ENCODE measurements at regions not wholly inside any gene's neighbourhood (a gene's known extent, or its start where the extent isn't known, plus 50 kb on each side); places are given as distances from the start of the nearest gene placed in this dataset.

DNA sequence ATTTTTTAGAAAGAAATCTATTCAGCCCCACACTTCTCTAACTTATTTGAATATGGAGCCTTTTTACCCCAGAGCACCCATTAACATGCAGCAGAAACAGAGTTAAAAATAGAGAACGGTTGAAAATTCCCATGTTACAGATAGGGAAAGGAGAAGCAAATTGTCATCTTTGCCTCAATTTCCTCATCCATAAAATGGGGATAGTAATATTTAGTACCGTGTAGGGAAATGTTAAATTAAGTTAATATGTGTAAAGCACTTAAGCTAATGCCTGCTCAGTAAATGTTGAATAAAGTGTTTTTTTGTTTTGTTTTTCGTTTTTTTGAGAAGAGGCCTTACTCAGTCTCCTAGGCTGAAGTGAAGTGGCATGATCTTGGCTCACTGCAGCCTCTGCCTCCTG is 50.3 kb downstream of the NAV1 start:
- no peak for DNase-seq (ENCODE audit: low read depth)

DNA sequence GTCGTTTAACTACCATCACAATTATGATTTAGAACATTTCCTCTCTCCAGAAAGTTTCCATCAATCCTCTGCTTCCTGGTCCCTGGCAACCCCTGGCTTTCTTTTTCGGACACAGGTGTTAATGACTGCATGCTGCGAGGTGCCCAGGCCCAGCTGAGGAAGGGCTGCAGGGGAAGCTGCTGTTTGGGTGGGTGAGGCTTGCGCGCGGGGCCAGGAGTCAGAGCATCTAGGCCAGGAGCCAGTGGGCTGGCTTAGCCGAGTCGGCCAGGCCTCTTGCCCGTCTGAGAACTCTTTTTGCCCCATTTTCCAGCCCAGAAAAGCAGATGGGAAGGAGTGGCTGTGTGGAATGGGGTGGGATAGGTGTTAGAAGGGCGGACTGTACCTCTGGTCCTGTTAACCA is 51.5 kb downstream of the NAV1 start:
- no peak for DNase-seq (ENCODE audit: low read depth)

DNA sequence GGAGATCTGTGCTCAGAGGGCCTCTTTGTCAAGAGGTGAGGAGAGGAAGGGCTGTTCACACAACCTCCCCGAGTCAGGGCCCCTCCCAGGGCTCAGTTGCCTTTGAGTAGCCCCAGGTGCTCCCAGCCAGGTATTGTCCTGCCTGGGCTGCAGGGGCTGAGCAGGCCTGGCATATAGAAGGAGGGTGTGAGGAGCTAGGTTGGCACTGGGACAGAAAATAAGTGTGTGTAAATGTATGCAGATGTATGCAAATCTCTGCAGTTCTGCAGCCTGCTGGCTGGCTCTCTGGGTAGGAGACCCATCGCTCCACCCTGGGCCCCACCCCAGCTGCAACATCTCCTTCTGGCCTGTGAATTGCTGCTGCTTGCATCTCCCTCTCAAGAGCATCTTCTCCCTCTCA is 52.4 kb downstream of the NAV1 start:
- no peak for DNase-seq (ENCODE audit: low read depth)

DNA sequence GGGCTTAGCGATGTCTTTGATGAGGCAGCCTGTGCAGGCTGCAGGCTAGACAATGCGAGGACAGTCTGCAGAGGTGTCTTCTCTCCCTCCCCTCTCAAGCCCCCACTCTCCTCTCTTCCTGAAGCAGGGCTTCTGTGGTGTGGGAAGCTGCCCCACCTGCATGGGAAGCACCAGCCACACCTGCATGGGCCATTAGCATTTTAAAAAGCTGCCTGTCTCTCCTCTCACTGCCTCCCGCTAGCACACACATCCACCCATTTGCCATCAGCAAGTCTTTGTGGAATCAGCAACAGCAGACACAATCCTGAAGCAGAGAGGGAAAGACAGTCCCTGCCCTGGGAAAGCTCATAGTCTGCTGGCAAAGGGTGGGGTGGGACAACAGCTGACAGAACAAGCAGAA is 53.1 kb downstream of the NAV1 start:
- DNase-seq (ENCODE audit: low read depth) = no peak

DNA sequence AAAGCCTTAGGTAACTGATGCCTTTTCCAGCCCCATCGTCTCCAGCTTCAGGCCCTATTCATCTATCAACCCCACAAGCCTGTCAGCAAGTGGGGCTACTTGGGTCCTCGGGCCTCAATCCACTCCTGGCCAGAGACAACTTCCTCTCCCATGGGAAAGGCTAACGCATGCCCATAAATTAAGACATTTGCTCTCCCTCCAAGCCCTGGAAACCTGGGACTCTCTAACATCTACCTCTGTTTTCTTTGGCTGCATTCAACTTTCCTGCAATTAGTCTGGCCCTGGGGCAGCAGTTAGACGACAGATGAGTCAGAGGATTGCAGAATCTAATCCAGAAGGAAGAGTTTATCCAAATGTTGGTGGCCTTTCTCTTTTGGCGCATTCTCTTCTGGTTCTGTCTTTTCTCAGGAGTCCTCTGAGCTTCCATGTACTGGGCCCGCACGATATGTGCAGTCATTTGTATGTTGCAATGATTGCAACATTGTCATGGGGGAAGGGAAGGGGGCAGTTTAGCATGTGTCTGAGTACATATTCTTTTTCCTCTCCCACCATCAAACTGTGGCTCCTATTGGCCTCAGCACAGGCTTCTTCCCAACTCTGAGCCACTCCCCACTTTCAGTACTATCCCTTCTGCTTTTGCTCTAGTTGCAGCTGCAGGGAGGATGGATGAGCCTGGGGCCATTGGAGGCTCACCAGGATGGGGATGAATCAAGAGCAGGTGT is 54.4 kb downstream of the NAV1 start:
- no peak for DNase-seq (ENCODE audit: low read depth)

DNA sequence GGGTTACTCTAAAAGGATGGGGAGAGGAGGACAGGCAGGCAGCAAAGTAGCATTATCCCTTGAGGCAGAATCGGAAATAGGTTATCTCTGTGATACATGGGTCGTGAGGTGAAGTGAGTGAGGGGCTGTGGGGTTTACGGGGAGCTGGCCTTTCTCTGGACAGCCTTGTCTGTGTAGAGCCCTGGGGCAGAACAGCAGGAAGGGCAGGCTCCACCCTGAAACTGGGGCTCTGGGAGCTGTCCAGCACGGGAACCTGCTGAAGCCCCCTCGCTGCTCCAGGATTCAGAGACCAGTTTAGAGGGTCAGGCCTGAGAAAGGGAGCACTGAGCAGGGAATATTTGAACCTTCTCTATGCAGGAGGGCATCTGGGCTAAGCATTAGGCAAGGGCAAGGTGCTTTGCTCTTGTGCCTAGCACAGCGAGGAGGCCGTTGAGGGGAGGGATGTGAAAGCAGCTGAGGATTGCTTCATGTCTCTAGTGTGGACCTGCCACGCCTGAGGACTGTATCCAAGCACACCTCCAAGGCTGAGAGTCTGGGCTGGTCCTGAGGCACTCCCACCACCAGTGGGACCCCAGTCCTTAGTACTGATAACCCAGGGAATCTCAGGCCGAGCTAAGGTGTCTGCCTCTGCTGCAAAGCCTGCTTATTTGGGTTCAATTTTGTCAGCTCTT is 55.8 kb downstream of the NAV1 start:
- no peak for DNase-seq (ENCODE audit: low read depth)

DNA sequence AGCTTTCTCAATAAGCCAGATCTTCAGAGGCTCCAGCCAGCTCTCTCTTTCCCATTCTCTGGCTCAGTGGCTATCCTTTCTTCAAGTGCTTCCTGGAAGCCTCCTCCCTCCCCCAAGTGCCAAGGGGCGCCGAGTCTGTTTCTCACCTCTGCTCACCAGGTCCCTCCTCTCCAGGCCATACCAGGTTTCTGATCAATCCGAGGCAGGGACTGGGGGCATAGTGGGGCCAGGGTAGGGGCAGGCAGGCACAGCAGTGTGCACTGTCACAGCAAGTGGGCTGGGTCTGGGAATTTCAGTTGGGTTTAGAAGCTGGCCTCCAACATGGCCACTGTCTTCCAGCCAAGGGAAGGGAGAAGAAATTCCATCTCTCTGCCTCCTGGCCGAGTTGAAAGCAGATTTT is 56.5 kb downstream of the NAV1 start:
- no peak for DNase-seq (ENCODE audit: low read depth)

DNA sequence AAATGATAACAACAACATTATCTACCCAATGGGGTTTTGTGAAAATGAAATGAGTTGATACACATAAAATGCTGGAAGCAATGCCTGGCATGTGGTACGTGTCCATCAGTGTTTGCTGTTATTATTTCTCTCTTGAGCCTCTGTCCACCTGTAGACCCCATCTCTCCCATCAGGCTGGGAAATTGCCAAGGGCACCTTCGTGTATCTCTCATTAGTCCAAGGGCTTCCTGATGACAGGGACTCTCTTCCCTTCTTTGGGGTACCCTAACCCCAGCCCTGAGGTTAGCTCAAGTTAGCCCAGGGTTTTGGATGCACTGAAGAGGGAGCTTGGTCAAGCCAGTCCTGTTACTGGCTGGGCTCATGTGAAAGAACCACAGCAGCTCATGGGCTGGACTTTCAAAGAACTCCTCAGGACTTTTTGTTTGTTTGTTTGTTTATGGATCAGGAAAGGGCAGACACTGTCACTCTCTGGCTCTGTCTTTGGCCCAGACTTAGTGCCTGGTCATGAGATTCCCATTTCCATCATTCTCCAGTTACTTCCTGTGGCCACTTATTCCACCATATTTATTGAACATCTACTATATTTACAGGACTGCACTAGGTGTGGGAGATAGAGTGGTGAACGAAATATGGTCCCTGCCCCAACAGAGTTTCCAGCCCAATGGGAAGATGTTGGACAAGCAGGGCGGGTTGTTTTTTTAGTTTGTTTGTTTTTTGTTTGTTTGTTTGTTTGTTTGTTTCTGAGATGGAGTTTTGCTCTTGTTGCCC is 57.4 kb downstream of the NAV1 start:
- no peak for DNase-seq (ENCODE audit: low read depth)

DNA sequence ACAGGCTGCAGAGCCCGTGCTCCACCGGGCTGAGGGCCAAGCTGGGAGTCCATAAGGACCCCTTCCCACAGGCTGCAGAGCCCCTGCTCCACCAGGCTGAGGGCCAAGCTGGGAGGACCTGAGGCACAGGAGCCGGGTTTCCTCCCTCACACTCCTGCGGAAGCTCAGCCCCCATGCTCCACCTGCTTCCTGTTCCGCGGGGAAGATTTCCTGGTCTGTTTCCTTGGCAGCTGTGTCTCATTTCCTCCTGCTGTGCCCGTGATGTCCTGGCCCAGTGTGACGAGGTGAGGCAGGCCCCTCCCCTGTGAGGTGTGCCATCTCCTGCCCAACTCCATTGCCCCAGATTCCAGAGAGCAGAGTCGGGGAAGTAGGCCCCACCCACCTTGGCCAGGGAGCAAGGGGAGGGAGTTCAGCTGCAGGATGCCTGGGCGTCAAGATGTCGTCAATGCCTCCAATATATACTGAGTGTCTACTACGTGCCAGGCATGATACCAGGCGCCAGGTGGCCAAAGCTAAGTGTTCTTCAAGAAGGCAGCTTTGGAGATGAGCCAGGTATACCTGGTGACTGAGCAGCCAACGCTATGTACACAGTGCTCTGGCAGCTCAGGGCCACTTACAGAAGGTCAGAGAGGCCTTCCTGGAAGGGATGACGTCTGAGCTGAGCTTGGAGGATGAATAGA is 58.8 kb downstream of the NAV1 start:
- DNase-seq (ENCODE audit: low read depth) = no peak

DNA sequence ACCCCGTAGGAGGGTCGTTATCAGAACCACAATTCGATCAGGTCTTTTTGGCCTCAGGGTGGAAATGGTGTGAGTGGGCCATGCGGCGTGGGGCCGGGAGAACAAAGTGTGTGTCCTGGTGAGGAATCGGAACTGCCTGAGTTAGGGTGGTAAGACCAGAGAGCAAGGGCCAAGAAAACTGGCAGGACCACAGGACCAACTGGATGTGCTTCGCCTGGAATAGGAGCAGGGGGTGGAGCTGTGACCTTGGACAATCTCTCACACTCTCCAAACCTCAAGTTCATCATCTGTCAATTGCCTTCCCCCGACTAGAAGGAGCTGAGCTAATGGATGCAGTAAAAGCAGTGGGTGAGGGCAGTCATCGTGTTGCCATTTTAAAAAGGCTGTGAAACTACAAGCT is 59.5 kb downstream of the NAV1 start:
- DNase-seq (ENCODE audit: low read depth) = no peak

DNA sequence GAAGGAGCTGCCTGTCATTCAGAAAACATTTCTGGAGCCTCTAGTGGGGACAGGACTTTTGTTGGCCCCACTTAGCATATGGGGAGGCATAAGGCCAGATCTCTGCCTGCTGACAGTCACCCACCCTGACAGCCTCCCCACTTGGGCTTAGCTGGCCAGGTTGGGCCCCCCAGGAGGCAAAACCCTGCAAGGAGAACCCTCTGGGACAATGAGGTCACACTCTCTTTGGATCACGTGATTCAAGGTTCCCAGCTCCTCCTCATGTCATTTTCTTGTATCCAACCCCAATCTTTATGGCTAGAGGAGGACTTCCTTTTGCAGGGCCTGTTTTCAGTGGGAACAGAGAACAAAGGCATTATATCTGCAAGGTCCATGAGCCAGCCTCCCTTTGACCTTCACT is 60.0 kb downstream of the NAV1 start:
- DNase-seq (ENCODE audit: low read depth) = no peak

DNA sequence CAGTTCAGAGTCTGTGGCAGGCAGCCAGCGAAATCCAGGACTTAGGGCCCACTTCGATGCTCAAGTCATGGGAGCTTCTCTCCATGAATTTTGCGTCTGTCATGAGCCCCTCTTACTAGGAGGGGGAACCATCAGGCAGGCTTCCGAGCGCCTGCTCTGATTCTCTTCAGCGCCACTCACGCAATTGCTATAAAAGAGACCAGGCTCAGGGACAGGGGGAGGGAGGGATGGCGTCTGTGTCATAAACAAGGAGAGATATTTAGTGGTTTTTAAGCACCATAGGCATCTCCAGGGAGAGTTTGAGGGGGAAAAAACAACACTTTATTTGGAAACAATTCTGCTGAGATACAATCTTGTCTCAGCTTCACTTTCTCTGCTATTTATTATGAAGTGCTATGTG is 60.6 kb downstream of the NAV1 start:
- no peak for DNase-seq (ENCODE audit: low read depth)

DNA sequence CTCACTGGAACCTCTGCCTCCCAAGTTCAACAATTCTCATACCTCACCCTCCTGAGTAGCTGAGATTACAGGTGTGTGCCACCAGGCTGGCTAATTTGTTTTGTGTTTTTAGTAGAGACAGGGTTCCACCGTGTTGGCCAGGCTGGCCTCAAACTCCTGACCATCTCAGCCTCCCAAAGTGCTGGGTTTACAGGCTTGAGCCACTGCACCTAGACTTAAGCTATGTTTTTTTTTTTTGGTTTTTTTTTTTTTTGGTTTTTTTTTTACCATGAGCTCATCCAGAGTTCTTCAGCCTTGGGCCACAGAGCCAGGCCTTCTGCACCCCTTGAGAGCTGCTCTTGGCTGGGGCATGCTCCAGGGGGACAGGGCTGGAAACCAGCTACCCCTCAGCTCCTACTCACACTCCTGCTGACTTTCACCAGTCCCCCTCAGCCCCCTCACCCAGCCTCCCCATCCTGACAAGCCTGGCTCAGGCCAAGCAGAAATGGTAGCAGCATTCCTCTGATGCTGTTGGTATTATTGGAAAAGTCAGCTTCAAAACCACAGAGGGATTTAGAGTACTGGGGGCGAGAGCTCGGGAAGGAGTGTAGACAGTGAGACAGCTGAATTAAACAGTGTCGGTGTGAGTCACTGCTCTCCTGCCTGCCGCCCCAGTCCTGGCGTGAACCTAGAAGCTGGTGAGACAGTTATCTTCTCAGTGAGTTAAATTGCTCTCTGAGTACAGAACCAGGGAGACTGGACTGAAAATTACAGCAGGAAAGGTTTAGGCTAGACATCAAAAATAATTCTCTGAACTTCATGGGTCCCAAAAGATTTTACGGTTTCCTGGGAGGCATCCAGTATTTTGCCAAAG is 63.7 kb downstream of the NAV1 start:
- no peak for DNase-seq (ENCODE audit: low read depth)

DNA sequence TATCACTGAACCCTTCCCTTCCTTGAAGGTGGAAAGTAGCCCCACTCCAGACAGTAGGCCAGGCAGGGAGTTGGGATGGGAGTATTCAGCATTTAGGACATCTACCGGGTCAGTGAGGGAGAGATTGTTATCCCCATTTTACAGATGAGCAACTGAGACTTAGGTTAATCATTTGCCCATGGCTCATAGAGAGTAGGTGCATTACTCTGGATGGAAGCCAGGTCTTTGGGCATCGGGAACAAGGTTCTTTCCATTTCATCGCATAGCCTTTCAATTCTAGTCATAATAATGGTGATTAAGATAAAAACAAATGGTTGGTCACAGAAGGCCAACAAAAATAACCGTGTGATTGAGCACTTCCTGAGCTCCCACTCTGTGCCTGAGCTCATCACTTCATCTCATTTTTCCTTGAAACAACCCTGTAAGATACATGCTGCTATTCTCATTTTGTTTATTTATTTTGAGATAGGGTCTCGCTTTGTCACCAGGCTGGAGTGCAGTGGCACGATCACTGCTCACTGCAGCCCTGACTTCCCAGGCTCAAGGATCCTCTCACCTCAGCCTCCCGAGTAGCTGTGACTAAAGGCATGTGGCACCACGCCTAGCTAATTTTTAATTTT is 64.8 kb downstream of the NAV1 start:
- no peak for DNase-seq (ENCODE audit: low read depth)

DNA sequence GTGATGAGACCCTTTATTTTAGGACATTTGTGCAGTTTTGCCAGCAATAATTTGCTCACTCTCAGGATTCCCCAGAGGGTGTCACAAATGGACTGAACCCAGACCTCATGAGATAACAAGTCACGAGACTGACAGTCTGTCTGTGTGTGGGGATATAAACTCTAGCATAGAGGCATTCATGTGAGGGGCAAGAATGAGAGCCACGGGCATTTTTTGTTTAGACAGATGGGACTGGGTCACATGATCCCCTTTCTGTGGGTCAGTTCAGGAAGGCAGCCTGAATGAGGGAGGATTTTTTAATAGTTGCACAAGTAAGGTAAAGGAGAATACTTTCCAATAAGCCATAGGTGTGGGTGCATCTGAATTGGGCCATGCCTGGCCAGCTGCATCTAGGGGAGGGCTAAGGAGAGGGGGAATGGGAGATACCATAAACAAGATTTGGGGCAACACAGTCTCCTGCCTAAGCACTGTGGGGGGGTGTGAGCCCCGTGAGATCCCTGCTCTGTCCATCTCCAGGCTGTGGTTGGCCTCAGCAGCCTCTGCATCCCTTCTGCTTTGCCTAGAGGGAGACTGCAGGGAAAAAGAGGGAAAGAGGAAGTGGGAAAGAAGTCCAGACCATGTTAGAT is 66.6 kb downstream of the NAV1 start:
- no peak for DNase-seq (ENCODE audit: low read depth)

DNA sequence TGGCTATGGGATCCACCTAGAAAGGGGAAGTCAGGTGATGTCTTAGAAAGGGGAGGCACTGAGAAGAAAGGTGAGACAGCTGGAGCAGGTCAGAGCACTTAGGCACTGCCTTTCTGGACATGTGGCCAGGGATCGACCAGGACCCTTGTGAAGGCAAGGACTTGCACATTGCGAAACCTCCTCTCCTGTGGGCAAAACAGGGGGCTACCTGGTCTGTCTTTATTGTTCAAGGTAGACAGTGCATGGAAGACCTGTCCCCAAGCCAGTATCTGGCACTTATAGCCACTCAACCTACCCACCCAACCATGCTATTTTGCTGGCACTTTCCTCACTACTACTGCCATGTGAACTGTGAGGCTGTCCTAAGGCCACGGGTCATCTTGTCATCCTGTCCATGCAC is 67.2 kb downstream of the NAV1 start:
- DNase-seq (ENCODE audit: low read depth) = no peak

DNA sequence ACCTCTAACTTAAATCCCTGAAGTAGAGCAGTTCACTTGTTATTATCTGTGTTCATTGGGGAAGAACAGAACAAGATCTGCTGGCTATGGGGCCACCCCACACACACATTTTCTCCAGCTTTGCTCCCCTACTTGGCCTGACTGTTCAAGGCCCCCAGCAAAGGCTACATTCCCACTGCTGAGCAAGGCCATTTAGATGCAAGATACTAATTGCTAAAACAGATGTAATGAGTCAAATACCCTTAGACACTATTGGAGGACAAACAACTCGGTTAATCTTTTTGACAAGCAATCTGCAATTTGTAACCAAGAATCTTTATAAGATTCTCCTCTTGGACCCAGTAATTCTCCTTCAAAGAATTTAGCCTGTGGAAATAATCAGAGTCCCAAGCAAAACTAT is 67.7 kb downstream of the NAV1 start:
- DNase-seq (ENCODE audit: low read depth) = no peak

DNA sequence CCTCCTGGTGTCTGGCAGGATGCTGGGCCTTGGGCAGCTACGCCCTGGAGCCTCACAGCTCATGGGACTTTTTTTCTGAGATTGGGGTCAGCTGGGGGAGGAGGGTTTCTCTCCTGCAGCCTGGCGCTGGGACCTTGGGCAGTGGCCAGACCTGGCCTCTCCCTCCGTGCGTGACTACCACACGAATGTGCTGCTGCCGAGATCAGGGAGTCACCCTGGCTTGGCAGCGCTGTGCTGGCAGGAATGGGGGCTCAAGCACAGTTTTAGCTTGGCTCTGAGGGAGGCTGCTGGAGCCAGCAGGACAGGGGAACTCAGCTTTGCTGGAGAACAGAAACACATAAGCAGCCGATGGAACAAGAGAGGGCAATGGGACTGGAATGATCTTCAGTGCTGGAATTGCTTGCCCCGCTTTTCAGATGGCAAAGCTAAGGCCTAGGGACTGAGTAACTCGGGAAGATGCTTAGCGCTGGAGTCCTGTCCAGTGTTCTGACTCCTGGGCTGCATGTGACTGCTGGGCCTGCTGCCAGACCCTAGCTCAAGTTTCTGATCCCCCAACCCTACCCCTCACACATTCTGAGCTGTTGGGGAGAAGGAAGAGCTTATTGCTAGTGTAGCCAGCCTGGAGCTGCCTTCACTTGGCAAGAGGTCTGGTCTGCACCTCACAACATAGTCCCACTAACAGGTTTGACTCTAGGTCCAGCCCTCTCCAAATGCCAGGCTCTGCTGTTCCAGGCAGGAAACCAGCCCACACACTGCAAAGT is 69.9 kb downstream of the NAV1 start:
- no peak for DNase-seq (ENCODE audit: low read depth)

DNA sequence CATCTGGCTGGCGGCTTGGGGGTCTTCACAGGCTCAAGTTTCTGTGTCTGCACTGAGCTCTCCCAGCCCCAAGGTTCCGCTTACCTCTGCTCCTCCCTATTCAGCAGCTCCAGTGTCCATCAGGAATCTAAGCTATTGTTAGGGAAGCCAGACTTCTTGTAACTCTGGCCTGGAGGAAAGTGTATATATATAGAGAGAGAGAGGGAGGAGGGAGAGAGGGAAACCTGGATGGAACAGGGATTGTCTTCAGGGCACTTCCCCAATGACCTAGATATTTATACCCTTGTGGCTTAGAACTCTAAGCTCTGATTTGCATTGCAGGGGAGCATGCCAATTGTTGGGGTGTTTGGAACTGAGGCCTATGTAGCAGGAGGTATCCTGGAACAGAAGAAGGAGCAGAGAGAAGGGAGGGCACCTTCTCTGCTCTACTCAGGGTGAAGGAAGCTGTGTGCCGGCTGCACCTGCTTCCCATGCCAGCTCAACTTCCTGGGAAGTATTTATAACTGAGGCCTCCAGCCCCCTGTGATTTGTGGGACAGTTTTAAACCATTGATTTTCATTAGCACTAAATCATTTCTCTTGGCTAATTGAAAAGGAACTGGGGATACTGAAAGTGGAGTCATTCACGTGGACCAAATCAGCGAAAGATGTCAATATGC is 70.9 kb downstream of the NAV1 start:
- DNase-seq (ENCODE audit: low read depth) = no peak

DNA sequence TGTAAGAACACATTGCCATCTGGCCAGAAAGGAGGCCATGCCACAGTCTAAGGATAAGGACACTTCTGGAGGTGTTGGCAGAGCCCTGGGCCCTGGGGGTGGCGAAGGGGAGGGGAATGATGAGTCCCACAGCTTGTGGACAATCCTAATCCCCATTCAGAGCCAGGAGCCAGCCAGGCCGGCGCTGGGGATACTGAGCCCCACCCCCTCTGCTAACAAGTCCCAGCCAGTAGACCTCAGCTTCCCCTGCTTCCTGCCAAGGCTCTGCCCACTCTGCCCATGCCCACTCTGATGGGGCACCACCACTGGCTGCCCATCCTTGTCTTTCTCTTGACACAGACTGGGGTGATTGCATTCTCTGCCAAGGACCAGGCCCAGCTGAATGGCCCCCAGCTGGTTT is 71.9 kb downstream of the NAV1 start:
- DNase-seq (ENCODE audit: low read depth) = no peak
